H9 (cell line): ENCODE measurements at regions not wholly inside any gene's neighbourhood (a gene's known extent, or its start where the extent isn't known, plus 50 kb on each side); places are given as distances from the start of the nearest gene placed in this dataset.

Experiments used
- DNase-seq: peaks from one replicate; pipeline ENCODE4 v3.0.0-alpha.2; 2017
- H2AFZ ChIP-seq: one replicate; pipeline ENCODE4 v1.6.1; 2013; ENCODE audit warnings: mild to moderate bottlenecking, low read length, control low read depth, moderate library complexity
- H2AK5ac ChIP-seq: 2 replicates; pipeline ENCODE4 v1.6.1; 2013; ENCODE audit warnings: low read length, control low read depth, mixed read lengths; ENCODE audit not compliant: insufficient read length
- H2BK120ac ChIP-seq: one replicate; pipeline ENCODE4 v1.6.1; 2013; ENCODE audit warnings: low read depth, mild to moderate bottlenecking, low read length, control low read depth, inconsistent platforms; ENCODE audit not compliant: poor library complexity, severe bottlenecking
- H2BK12ac ChIP-seq: 2 replicates; pipeline ENCODE4 v1.6.1; 2013; ENCODE audit warnings: low read length, control low read depth, mixed read lengths, low read depth; ENCODE audit not compliant: insufficient read length
- H2BK15ac ChIP-seq: 2 replicates; pipeline ENCODE4 v1.6.1; 2013; ENCODE audit warnings: low read depth, low read length, control low read depth
- H2BK20ac ChIP-seq: one replicate; pipeline ENCODE4 v1.6.1; 2013; ENCODE audit warnings: low read depth, mild to moderate bottlenecking, low read length, control low read depth, inconsistent platforms; ENCODE audit not compliant: poor library complexity, severe bottlenecking
- H2BK5ac ChIP-seq: 2 replicates; pipeline ENCODE4 v1.6.1; 2013; ENCODE audit warnings: low read length, control low read depth, mixed read lengths; ENCODE audit not compliant: insufficient read length
- H3K14ac ChIP-seq: 2 replicates; pipeline ENCODE4 v1.6.1; 2013; ENCODE audit warnings: low read length, control low read depth; ENCODE audit not compliant: insufficient read depth
- H3K18ac ChIP-seq: 2 replicates; pipeline ENCODE4 v1.6.1; 2013; ENCODE audit warnings: low read depth, mild to moderate bottlenecking, mixed read lengths, low read length, control low read depth; ENCODE audit not compliant: insufficient read length
- H3K23ac ChIP-seq: 2 replicates; pipeline ENCODE4 v1.6.1; 2013; ENCODE audit warnings: low read length, control low read depth, mixed read lengths, low read depth; ENCODE audit not compliant: insufficient read length
- H3K23me2 ChIP-seq: 2 replicates; pipeline ENCODE4 v1.6.1; 2013; ENCODE audit warnings: low read depth, mild to moderate bottlenecking, mixed read lengths, low read length, control low read depth; ENCODE audit not compliant: insufficient read length, poor library complexity, severe bottlenecking
- H3K27ac ChIP-seq: 2 replicates; pipeline ENCODE4 v1.5.1; 2013; ENCODE audit warnings: low read length, control low read depth, mixed read lengths, low read depth; ENCODE audit not compliant: insufficient read length
- H3K27me3 ChIP-seq: 2 replicates; pipeline ENCODE4 v1.6.1; 2013; ENCODE audit warnings: low read length, control low read depth, inconsistent platforms; ENCODE audit not compliant: insufficient read depth
- H3K4ac ChIP-seq: 2 replicates; pipeline ENCODE4 v1.6.1; 2013; ENCODE audit warnings: low read depth, mild to moderate bottlenecking, control low read depth, inconsistent platforms, low read length, moderate library complexity
- H3K4me1 ChIP-seq: 2 replicates; pipeline ENCODE4 v1.6.1; 2013; ENCODE audit warnings: low read length, control low read depth, inconsistent platforms; ENCODE audit not compliant: insufficient read depth
- H3K4me2 ChIP-seq: 2 replicates; pipeline ENCODE4 v1.6.1; 2013; ENCODE audit warnings: low read length, control low read depth, mixed read lengths; ENCODE audit not compliant: insufficient read length, insufficient read depth
- H3K56ac ChIP-seq: 2 replicates; pipeline ENCODE4 v1.6.1; 2013; ENCODE audit warnings: low read depth, mild to moderate bottlenecking, mixed read lengths, low read length, control low read depth; ENCODE audit not compliant: insufficient read length
- H3K79me1 ChIP-seq: 2 replicates; pipeline ENCODE4 v1.6.1; 2013; ENCODE audit warnings: low read depth, mild to moderate bottlenecking, moderate library complexity, low read length, control low read depth, inconsistent platforms; ENCODE audit not compliant: insufficient read depth, poor library complexity, severe bottlenecking
- H3K79me2 ChIP-seq: 2 replicates; pipeline ENCODE4 v1.6.1; 2013; ENCODE audit warnings: low read length, control low read depth, inconsistent platforms; ENCODE audit not compliant: insufficient read depth
- H3K9ac ChIP-seq: 2 replicates; pipeline ENCODE4 v1.6.1; 2013; ENCODE audit warnings: low read length, control low read depth, mixed read lengths; ENCODE audit not compliant: insufficient read length; ENCODE audit errors: extremely low read depth
- H3K9me3 ChIP-seq: one replicate; pipeline ENCODE4 v1.6.1; 2013; ENCODE audit warnings: low read depth, low read length, inconsistent platforms; ENCODE audit not compliant: control insufficient read depth
- H3T11ph ChIP-seq: one replicate; pipeline ENCODE4 v1.6.1; 2013; ENCODE audit warnings: mild to moderate bottlenecking, low read length, control low read depth, inconsistent platforms
- H4K20me1 ChIP-seq: one replicate; pipeline ENCODE4 v1.6.1; 2013; ENCODE audit not compliant: control insufficient read depth, insufficient read length, insufficient read depth
- H4K5ac ChIP-seq: 2 replicates; pipeline ENCODE4 v1.6.1; 2013; ENCODE audit warnings: low read depth, mild to moderate bottlenecking, mixed read lengths, low read length, control low read depth; ENCODE audit not compliant: insufficient read length
- H4K8ac ChIP-seq: replicated peaks from 2 replicates; pipeline ENCODE4 v1.6.1; 2013; ENCODE audit warnings: low read length, control low read depth, mixed read lengths, low read depth; ENCODE audit not compliant: insufficient read length
- H4K91ac ChIP-seq: 2 replicates; pipeline ENCODE4 v1.6.1; 2013; ENCODE audit warnings: low read depth, mild to moderate bottlenecking, moderate library complexity, mixed read lengths, low read length, control low read depth; ENCODE audit not compliant: insufficient read length
- H3K27ac Mint-ChIP-seq, 3 experiments: 2 replicates in 2 of 3; 3 replicates in 1 of 3; pipeline ENCODE4 v1.8.0; 2020 to 2021; ENCODE audit warnings: mixed read lengths in 3 of 3, mild to moderate bottlenecking in 1 of 3, moderate library complexity in 1 of 3
- H3K27me3 Mint-ChIP-seq: 2 replicates; pipeline ENCODE4 v1.8.0; 2021; ENCODE audit warnings: low read depth, mild to moderate bottlenecking, moderate library complexity, mixed read lengths
- H3K36me3 Mint-ChIP-seq, 3 experiments: 2 replicates in 2 of 3; 3 replicates in 1 of 3; pipeline ENCODE4 v1.8.0; 2020 to 2021; ENCODE audit warnings: low read depth in 3 of 3, mixed read lengths in 3 of 3; ENCODE audit not compliant: insufficient read depth in 1 of 3
- H3K4me1 Mint-ChIP-seq, 2 experiments: 2 replicates each; pipeline ENCODE4 v1.8.0; 2020; ENCODE audit warnings: mixed read lengths in 2 of 2
- H3K4me3 Mint-ChIP-seq, 2 experiments: 2 replicates in 1 of 2; 3 replicates in 1 of 2; pipeline ENCODE4 v1.8.0; 2020 to 2021; ENCODE audit warnings: mild to moderate bottlenecking in 2 of 2, mixed read lengths in 2 of 2, moderate library complexity in 1 of 2
- H3K9me3 Mint-ChIP-seq, 2 experiments: 2 replicates in 1 of 2; 3 replicates in 1 of 2; pipeline ENCODE4 v1.8.0; 2020; ENCODE audit warnings: mild to moderate bottlenecking in 2 of 2, mixed read lengths in 2 of 2, moderate library complexity in 1 of 2
- CTCF ChIP-seq: fragments of 200-600 bp; sonication (generic); conservative IDR thresholded peaks from 3 replicates; pipeline ENCODE4 v1.8.0; 2021; ENCODE audit warnings: antibody characterized with exemption, mild to moderate bottlenecking
- WGBS: extraction: QIAGEN DNeasy Blood & Tissue Kit; methylation state at CpG from one replicate; pipeline ENCODE4 v1.1.7; 2013; ENCODE audit warnings: missing lambda C conversion rate, low lambda C conversion rate, mixed read lengths; ENCODE audit not compliant: insufficient read length; ENCODE audit errors: extremely low coverage; 5-methylcytosine and 5-hydroxymethylcytosine counted together

- Histone ChIP-seq H3K14ac (no peak overlapping the region), H2BK15ac (no peak overlapping the region), H3K23me2 (no peaks in the 10 kb centered on the region), H3K9ac (no peak overlapping the region), H3K79me1 (no peaks in the 10 kb centered on the region), H3K4me1 (no peaks in the 10 kb centered on the region), H3T11ph (no peak overlapping the region), H2BK120ac (no peak overlapping the region), H3K27me3 (no peaks in the 10 kb centered on the region), H4K91ac (no peak overlapping the region), H3K23ac (no peak overlapping the region), H3K4me2 (no peak overlapping the region), H2BK5ac (no peak overlapping the region), H3K56ac (no peak overlapping the region), H3K27ac (no peak overlapping the region), H3K18ac (no peak overlapping the region), H3K79me2 (no peaks in the 10 kb centered on the region), H2BK12ac (no peak overlapping the region), H3K4ac (no peak overlapping the region), H3K9me3 (no peaks in the 10 kb centered on the region), H2AFZ (no peak overlapping the region), H2AK5ac (no peak overlapping the region), H4K8ac (no peak overlapping the region), H2BK20ac (no peak overlapping the region), H4K5ac (no peak overlapping the region), H4K20me1 (no peaks in the 10 kb centered on the region)
- no peaks in the 10 kb centered on the region for H3K36me3 Mint-ChIP-seq
- TF ChIP-seq CTCF: no peak
- no peak overlapping the region for H3K4me3 Mint-ChIP-seq
- DNase-seq: no peak
- no peaks in the 10 kb centered on the region for H3K9me3 Mint-ChIP-seq
- H3K27me3 Mint-ChIP-seq: no peaks in the 10 kb centered on the region
- no peak overlapping the region for H3K27ac Mint-ChIP-seq
- no peaks in the 10 kb centered on the region for H3K4me1 Mint-ChIP-seq
- WGBS: no CpG with 5 or more reads among the region's 2 CpGs
Measured at GRCh38 chr6:100137759-100138158, 143.7 kb upstream of the MCHR2 start.
